Hepatocyte (in vitro differentiated cells): ENCODE measurements at regions not wholly inside any gene's neighbourhood (a gene's known extent, or its start where the extent isn't known, plus 50 kb on each side); places are given as distances from the start of the nearest gene placed in this dataset.

ENCODE experiments used
- DNase-seq: peaks from one replicate; pipeline ENCODE4 v3.0.0-alpha.2; 2016; ENCODE audit warnings: low spot score
- H2AFZ ChIP-seq: fragments of 200-600 bp; sonication (generic); 2 replicates; pipeline ENCODE4 v1.6.0; 2016; ENCODE audit warnings: antibody characterized with exemption, mild to moderate bottlenecking
- H3K27ac ChIP-seq: fragments of 200-600 bp; sonication (generic); 2 replicates; pipeline ENCODE4 v1.5.1; 2016; ENCODE audit warnings: mild to moderate bottlenecking
- H3K27me3 ChIP-seq: fragments of 200-600 bp; sonication (generic); 2 replicates; pipeline ENCODE4 v1.6.1; 2016
- H3K36me3 ChIP-seq: fragments of 200-600 bp; sonication (generic); replicated peaks from 2 replicates; pipeline ENCODE4 v1.5.1; 2016; ENCODE audit warnings: low read depth; ENCODE audit not compliant: insufficient read depth
- H3K4me1 ChIP-seq: fragments of 200-600 bp; sonication (generic); 2 replicates; pipeline ENCODE4 v1.5.1; 2016; ENCODE audit warnings: mild to moderate bottlenecking, moderate library complexity; ENCODE audit not compliant: insufficient read depth
- H3K4me2 ChIP-seq: fragments of 200-600 bp; sonication (generic); 2 replicates; pipeline ENCODE4 v1.6.0; 2016
- H3K4me3 ChIP-seq: fragments of 200-600 bp; sonication (generic); 2 replicates; pipeline ENCODE4 v1.5.1; 2016; ENCODE audit warnings: mild to moderate bottlenecking
- H3K79me2 ChIP-seq: fragments of 200-600 bp; sonication (generic); 2 replicates; pipeline ENCODE4 v1.6.0; 2017; ENCODE audit warnings: mild to moderate bottlenecking
- H3K9me2 ChIP-seq: fragments of 200-600 bp; sonication (generic); replicated peaks from 2 replicates; pipeline ENCODE4 v1.6.0; 2017; ENCODE audit warnings: mild to moderate bottlenecking; ENCODE audit not compliant: insufficient read depth
- H3K9me3 ChIP-seq: fragments of 200-600 bp; sonication (generic); 2 replicates; pipeline ENCODE4 v1.5.1; 2016; ENCODE audit warnings: low read depth, mild to moderate bottlenecking
- H4K20me1 ChIP-seq: fragments of 200-600 bp; sonication (generic); 2 replicates; pipeline ENCODE4 v1.6.0; 2016; ENCODE audit warnings: mild to moderate bottlenecking; ENCODE audit not compliant: insufficient read depth, poor library complexity, severe bottlenecking
- EZH2 ChIP-seq: fragments of 200-600 bp; sonication (generic); IDR thresholded peaks from 2 replicates; pipeline ENCODE4 v1.6.1; 2016; ENCODE audit warnings: antibody characterized with exemption, mild to moderate bottlenecking, borderline replicate concordance
- EZH2phosphoT487 ChIP-seq: fragments of 200-600 bp; sonication (generic); IDR thresholded peaks from one replicate; pipeline ENCODE4 v1.6.1; 2018; ENCODE audit warnings: antibody characterized with exemption, mild to moderate bottlenecking, low read depth, moderate library complexity; ENCODE audit not compliant: unreplicated experiment, severe bottlenecking
- WGBS: methylation state at CpG from one replicate; pipeline ENCODE4 v1.1.6; 2016; ENCODE audit warnings: low lambda C conversion rate; ENCODE audit errors: missing lambda C conversion rate; 5-methylcytosine and 5-hydroxymethylcytosine counted together
- TF ChIP-seq, protein P1 (sequence below): fragments of 200-600 bp; sonication (generic); IDR thresholded peaks from 2 replicates; pipeline ENCODE4 v1.5.1; 2016; ENCODE audit warnings: antibody characterized with exemption, mild to moderate bottlenecking; ENCODE audit not compliant: poor library complexity

DNA sequence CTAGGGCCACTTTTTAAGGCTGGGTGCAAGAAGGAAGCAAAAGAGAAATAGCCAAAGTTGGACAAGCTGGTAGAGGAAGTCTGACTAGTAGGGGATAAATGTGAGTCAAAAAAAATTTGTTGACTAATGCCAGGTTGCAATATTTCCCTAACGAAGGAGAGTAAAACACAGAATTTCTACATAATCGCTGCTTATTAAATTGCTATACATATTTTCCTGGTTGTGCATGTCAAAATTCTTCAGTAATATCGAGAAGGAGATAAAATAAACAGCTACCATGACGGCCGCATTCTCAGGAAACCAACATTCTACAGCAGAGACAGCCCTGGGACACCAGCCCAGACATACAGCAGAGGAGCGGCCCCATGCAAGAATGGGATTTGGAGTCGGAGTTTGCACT, 148.3 kb downstream of the ESM1 start:
- no peak for TF ChIP-seq EZH2phosphoT487
- no peak for TF ChIP-seq EZH2
- TF ChIP-seq, protein P1, sequence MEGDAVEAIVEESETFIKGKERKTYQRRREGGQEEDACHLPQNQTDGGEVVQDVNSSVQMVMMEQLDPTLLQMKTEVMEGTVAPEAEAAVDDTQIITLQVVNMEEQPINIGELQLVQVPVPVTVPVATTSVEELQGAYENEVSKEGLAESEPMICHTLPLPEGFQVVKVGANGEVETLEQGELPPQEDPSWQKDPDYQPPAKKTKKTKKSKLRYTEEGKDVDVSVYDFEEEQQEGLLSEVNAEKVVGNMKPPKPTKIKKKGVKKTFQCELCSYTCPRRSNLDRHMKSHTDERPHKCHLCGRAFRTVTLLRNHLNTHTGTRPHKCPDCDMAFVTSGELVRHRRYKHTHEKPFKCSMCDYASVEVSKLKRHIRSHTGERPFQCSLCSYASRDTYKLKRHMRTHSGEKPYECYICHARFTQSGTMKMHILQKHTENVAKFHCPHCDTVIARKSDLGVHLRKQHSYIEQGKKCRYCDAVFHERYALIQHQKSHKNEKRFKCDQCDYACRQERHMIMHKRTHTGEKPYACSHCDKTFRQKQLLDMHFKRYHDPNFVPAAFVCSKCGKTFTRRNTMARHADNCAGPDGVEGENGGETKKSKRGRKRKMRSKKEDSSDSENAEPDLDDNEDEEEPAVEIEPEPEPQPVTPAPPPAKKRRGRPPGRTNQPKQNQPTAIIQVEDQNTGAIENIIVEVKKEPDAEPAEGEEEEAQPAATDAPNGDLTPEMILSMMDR, result no peak
- DNase-seq, result no peak
- H3K4me2 ChIP-seq, result no peak overlapping the region

DNA sequence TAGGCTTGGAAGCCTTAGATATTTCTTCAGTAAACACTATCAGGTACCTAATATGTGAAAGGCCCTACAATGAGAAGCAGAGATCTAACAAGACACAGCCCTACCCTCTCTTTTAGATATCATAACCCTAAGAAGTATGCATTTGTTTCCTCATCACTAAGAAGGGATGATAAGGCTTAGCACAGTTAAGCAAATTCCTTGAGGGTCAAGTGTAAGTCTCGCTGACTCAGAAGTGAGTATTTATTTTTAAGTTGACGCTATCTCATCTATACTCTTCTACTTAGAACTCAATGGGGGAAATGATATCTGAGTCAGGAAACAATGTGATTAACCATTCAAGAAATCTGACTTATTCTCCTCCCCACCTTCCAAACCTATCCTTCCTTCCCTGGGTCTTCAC, 149.7 kb downstream of the ESM1 start:
- Histone ChIP-seq H3K9me2 (no peaks in the 10 kb centered on the region), H3K4me1 (peaks cover 22% of the 10 kb centered on the region), H3K36me3 (no peaks in the 10 kb centered on the region), H3K27me3 (no peaks in the 10 kb centered on the region), H2AFZ (no peak overlapping the region), H3K9me3 (no peaks in the 10 kb centered on the region), H3K4me3 (no peak overlapping the region), H3K4me2 (no peak overlapping the region), H4K20me1 (no peaks in the 10 kb centered on the region), H3K79me2 (no peaks in the 10 kb centered on the region), H3K27ac (peak overlapping the region; percentile 73)
- TF ChIP-seq EZH2 (no peak), EZH2phosphoT487 (no peak)
- WGBS, result 51% methylated on average over 2 of the region's 2 CpGs
- DNase-seq, result peak; percentile 28

More for the DNA sequence above, 148.3 kb downstream of the ESM1 start:
- 88% methylated on average over 7 of the region's 7 CpGs for WGBS
- Histone ChIP-seq H3K79me2 (no peaks in the 10 kb centered on the region), H2AFZ (no peak overlapping the region), H3K4me3 (no peak overlapping the region), H3K4me1 (peaks cover 22% of the 10 kb centered on the region), H3K9me2 (no peaks in the 10 kb centered on the region), H4K20me1 (no peaks in the 10 kb centered on the region), H3K27me3 (no peaks in the 10 kb centered on the region), H3K27ac (no peak overlapping the region), H3K9me3 (no peaks in the 10 kb centered on the region), H3K36me3 (no peaks in the 10 kb centered on the region)

DNA sequence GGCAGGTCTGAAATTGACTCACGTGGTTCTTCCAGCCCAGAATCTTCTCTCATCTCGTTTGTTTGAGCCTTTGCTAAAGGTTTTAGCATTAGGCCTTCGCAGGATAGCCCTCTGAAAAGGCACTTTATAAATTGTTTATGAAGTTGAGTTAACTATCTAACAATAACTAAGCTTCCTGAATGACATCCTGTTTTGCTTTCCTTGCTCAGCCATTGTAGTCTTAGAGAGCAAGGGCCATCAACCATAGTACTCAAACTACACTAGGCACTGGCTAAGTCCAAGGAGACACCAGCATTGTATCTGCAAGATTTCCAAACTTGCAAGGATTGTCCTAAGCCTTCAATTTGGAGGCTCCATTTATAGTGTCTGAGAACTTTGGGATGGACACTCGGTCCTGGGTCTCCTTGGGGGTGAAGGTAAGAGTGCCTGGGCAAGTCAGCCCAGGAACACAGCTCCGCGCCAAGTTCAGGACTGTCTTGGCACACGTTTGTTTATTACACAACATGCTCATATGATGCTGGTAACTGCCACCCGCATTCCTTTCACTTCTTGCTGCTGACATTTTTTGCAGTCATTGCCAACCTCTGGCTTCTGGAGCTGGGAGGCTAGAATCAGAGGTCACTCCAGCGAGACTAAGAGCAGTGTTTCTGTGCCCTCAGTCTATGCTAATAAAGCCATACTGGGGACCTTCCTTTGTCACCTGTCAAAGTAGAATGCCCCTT, 151.1 kb downstream of the ESM1 start:
- DNase-seq, result no peak

DNA sequence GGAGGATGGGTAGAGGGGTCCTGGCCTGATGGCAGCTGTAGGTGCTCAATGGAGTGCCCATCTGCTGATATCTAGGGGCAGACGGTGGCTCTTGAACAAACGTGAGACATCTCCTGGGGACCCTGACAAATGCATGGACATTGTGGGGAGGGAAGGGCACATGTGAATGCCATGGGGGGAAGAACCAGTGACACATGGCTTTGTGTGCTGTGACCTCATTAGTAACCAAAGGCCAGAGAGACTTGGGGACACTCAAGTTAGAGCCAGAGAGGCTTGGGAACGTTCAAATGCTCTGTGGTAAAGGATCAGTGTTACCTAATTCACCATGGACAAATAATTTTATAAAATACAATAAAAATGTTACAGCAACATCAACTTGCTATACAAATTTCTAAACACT, 151.8 kb downstream of the ESM1 start:
- Histone ChIP-seq H3K4me1 (peaks cover 17% of the 10 kb centered on the region), H3K4me3 (no peak overlapping the region), H3K27ac (no peak overlapping the region), H4K20me1 (no peaks in the 10 kb centered on the region), H3K36me3 (no peaks in the 10 kb centered on the region), H3K79me2 (no peaks in the 10 kb centered on the region), H3K9me2 (no peaks in the 10 kb centered on the region), H3K4me2 (no peak overlapping the region), H3K27me3 (no peaks in the 10 kb centered on the region), H2AFZ (no peak overlapping the region), H3K9me3 (no peaks in the 10 kb centered on the region)
- 90% methylated on average over 3 of the region's 3 CpGs for WGBS
- TF ChIP-seq, protein P1, result no peak
- TF ChIP-seq EZH2 (no peak), EZH2phosphoT487 (no peak)
- no peak for DNase-seq

More for the DNA sequence above, 151.1 kb downstream of the ESM1 start:
- TF ChIP-seq EZH2phosphoT487, result no peak
- TF ChIP-seq, protein P1, result no peak
- TF ChIP-seq EZH2, result no peak
- no peaks in the 10 kb centered on the region for H3K79me2 ChIP-seq
- no peak overlapping the region for H3K4me2 ChIP-seq
- no peak overlapping the region for H3K4me3 ChIP-seq
- 80% methylated on average over 9 of the region's 9 CpGs for WGBS
- H3K27me3 ChIP-seq, result no peaks in the 10 kb centered on the region
- H3K9me3 ChIP-seq, result no peaks in the 10 kb centered on the region
- no peaks in the 10 kb centered on the region for H4K20me1 ChIP-seq
- peak overlapping the region; percentile 73 for H3K27ac ChIP-seq
- H3K4me1 ChIP-seq, result peaks cover 22% of the 10 kb centered on the region
- no peak overlapping the region for H2AFZ ChIP-seq
- no peaks in the 10 kb centered on the region for H3K36me3 ChIP-seq
- H3K9me2 ChIP-seq, result no peaks in the 10 kb centered on the region
